ENCODE measurements at regions not wholly inside any gene's neighbourhood (a gene's known extent, or its start where the extent isn't known, plus 50 kb on each side); places are given as distances from the start of the nearest gene placed in this dataset.

DNA sequence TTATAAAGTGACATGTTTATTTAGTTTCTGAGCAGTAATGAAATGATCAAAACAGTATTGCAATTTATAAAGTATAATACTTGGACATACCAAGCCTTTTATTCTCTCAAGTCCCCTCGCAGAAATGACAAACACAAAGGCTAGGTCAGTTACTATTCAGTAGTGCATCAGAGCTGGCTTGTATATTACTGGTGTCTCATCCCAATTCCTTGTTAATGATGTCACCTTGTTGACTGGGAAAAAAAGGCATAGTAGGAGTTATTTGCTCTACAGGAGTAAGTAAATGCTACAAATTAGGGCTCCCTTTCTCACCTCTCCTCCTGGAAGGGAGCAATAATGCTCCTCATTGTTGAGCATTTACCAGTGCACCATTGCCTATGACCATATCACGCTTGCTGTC, 317.6 kb downstream of the CHL1 start:
- ChIA-PET SMC1A (ENCODE audit: uncharacterized antibody, unreplicated experiment) (no interaction called here), POLR2A (no interaction called here), CTCF (no interaction called here), RAD21 (ENCODE audit: unreplicated experiment) (no interaction called here)
- DNase-seq (ENCODE audit: low read depth, low spot score) (no peak), FAIRE-seq (no peak), ATAC-seq (no peak)
- H3K79me2 ChIP-seq (ENCODE audit: control insufficient read depth, insufficient read depth, low read length), result no peaks in the 10 kb centered on the region
- H3K9me3 ChIP-seq (replicated peaks; ENCODE audit: control insufficient read depth, insufficient read depth, low read length), result no peaks in the 10 kb centered on the region
- H3K4me3 ChIP-seq, result no peak overlapping the region
- no peak overlapping the region for H3K27ac ChIP-seq (ENCODE audit: control insufficient read depth, insufficient read depth)
- BruUV-seq (replicated peaks), result no TSS peak
- intact Hi-C loops (cut with micrococcal nuclease; ENCODE audit: unreplicated experiment) (no loop called here), in situ Hi-C loops (cut with MboI) (no loop called here)
- H3K9ac ChIP-seq (ENCODE audit: control insufficient read depth, insufficient read depth, low read length), result no peak overlapping the region
- H3K4me2 ChIP-seq (ENCODE audit: control insufficient read depth, insufficient read depth), result no peak overlapping the region
- H3K4me1 ChIP-seq (ENCODE audit: control insufficient read depth, insufficient read depth, low read length), result no peaks in the 10 kb centered on the region
- no peaks in the 10 kb centered on the region for H3K36me3 ChIP-seq (ENCODE audit: control insufficient read depth in 2 of 2, insufficient read depth in 2 of 2, low read length in 1 of 2)
- 38% methylated on average over 2 of the region's 2 CpGs for WGBS (ENCODE audit: insufficient coverage, insufficient replicate concordance, low lambda C conversion rate, missing lambda C conversion rate)
- no peaks in the 10 kb centered on the region for H3K27me3 ChIP-seq (replicated peaks in 1 of 2; ENCODE audit: control insufficient read depth in 2 of 2, insufficient read depth in 2 of 2, low read length in 1 of 2)
- H4K20me1 ChIP-seq (ENCODE audit: control insufficient read depth, insufficient read depth), result no peaks in the 10 kb centered on the region
- no peak overlapping the region for H2AFZ ChIP-seq (ENCODE audit: control insufficient read depth, low read depth, low read length)
- TF ChIP-seq SMAD1 (IDR thresholded peaks at IDR 0.05; ENCODE audit: low read depth, partially characterized antibody) (no peak), PML (IDR thresholded peaks at IDR 0.05; ENCODE audit: low read length) (no peak), BHLHE40 (IDR thresholded peaks at IDR 0.05; ENCODE audit: borderline replicate concordance in 1 of 2, low read depth in 2 of 2, low read length in 1 of 2) (no peak), ASH2L (IDR thresholded peaks at IDR 0.05; ENCODE audit: borderline replicate concordance, low read depth) (no peak), EGR1 (IDR thresholded peaks at IDR 0.05; ENCODE audit: borderline replicate concordance in 1 of 2, low read depth in 2 of 2, low read length in 2 of 2) (no peak), RUNX3 (IDR thresholded peaks at IDR 0.05; ENCODE audit: low read length) (no peak), SMAD5 (IDR thresholded peaks at IDR 0.05; ENCODE audit: low read depth) (no peak), STAT3 (IDR thresholded peaks at IDR 0.05; ENCODE audit: low read depth, low read length) (no peak)
- TF ChIP-seq, protein P1, sequence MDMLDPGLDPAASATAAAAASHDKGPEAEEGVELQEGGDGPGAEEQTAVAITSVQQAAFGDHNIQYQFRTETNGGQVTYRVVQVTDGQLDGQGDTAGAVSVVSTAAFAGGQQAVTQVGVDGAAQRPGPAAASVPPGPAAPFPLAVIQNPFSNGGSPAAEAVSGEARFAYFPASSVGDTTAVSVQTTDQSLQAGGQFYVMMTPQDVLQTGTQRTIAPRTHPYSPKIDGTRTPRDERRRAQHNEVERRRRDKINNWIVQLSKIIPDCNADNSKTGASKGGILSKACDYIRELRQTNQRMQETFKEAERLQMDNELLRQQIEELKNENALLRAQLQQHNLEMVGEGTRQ (IDR thresholded peaks at IDR 0.05; ENCODE audit: borderline replicate concordance, low read depth, low read length), result no peak
- TF ChIP-seq, protein P2, sequence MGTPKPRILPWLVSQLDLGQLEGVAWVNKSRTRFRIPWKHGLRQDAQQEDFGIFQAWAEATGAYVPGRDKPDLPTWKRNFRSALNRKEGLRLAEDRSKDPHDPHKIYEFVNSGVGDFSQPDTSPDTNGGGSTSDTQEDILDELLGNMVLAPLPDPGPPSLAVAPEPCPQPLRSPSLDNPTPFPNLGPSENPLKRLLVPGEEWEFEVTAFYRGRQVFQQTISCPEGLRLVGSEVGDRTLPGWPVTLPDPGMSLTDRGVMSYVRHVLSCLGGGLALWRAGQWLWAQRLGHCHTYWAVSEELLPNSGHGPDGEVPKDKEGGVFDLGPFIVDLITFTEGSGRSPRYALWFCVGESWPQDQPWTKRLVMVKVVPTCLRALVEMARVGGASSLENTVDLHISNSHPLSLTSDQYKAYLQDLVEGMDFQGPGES (IDR thresholded peaks at IDR 0.05), result no peak
- TF ChIP-seq, protein P3, sequence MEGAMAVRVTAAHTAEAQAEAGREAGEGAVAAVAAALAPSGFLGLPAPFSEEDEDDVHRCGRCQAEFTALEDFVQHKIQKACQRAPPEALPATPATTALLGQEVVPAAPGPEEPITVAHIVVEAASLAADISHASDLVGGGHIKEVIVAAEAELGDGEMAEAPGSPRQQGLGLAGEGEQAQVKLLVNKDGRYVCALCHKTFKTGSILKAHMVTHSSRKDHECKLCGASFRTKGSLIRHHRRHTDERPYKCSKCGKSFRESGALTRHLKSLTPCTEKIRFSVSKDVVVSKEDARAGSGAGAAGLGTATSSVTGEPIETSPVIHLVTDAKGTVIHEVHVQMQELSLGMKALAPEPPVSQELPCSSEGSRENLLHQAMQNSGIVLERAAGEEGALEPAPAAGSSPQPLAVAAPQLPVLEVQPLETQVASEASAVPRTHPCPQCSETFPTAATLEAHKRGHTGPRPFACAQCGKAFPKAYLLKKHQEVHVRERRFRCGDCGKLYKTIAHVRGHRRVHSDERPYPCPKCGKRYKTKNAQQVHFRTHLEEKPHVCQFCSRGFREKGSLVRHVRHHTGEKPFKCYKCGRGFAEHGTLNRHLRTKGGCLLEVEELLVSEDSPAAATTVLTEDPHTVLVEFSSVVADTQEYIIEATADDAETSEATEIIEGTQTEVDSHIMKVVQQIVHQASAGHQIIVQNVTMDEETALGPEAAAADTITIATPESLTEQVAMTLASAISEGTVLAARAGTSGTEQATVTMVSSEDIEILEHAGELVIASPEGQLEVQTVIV (IDR thresholded peaks at IDR 0.05; ENCODE audit: borderline replicate concordance, partially characterized antibody), result no peak
- TF ChIP-seq, protein P4, sequence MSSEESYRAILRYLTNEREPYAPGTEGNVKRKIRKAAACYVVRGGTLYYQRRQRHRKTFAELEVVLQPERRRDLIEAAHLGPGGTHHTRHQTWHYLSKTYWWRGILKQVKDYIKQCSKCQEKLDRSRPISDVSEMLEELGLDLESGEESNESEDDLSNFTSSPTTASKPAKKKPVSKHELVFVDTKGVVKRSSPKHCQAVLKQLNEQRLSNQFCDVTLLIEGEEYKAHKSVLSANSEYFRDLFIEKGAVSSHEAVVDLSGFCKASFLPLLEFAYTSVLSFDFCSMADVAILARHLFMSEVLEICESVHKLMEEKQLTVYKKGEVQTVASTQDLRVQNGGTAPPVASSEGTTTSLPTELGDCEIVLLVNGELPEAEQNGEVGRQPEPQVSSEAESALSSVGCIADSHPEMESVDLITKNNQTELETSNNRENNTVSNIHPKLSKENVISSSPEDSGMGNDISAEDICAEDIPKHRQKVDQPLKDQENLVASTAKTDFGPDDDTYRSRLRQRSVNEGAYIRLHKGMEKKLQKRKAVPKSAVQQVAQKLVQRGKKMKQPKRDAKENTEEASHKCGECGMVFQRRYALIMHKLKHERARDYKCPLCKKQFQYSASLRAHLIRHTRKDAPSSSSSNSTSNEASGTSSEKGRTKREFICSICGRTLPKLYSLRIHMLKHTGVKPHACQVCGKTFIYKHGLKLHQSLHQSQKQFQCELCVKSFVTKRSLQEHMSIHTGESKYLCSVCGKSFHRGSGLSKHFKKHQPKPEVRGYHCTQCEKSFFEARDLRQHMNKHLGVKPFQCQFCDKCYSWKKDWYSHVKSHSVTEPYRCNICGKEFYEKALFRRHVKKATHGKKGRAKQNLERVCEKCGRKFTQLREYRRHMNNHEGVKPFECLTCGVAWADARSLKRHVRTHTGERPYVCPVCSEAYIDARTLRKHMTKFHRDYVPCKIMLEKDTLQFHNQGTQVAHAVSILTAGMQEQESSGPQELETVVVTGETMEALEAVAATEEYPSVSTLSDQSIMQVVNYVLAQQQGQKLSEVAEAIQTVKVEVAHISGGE (CRISPR knock-in tag; IDR thresholded peaks at IDR 0.05), result no peak

All from GM12878 (cell line).